Suprapubic skin (tissue), 4 donors: ENCODE measurements at regions not wholly inside any gene's neighbourhood (a gene's known extent, or its start where the extent isn't known, plus 50 kb on each side); places are given as distances from the start of the nearest gene placed in this dataset.

Source experiments
- DNase-seq, 2 donors: peaks; one replicate each; pipeline ENCODE4 v3.0.0-alpha.2; 2019; ENCODE audit warnings: low spot score in 2 of 2
- H3K27ac ChIP-seq: fragments of 200-600 bp; sonication (generic); one replicate; pipeline ENCODE4 v1.5.1; 2019
- H3K27me3 ChIP-seq: fragments of 200-600 bp; sonication (generic); one replicate; pipeline ENCODE4 v1.5.1; 2019
- H3K36me3 ChIP-seq: fragments of 200-600 bp; sonication (generic); one replicate; pipeline ENCODE4 v1.5.1; 2019
- H3K4me1 ChIP-seq: fragments of 200-600 bp; sonication (generic); one replicate; pipeline ENCODE4 v1.5.1; 2019
- H3K4me3 ChIP-seq: fragments of 200-600 bp; sonication (generic); one replicate; pipeline ENCODE4 v1.5.1; 2019; ENCODE audit warnings: mild to moderate bottlenecking
- H3K9me3 ChIP-seq: fragments of 200-600 bp; sonication (generic); one replicate; pipeline ENCODE4 v1.5.1; 2019
- CTCF ChIP-seq, 2 donors: fragments of 200-600 bp in 1 of 2; fragments of 450-650 bp in 1 of 2; sonication (generic) in 1 of 2; IDR thresholded peaks; one replicate each; pipeline ENCODE4 v1.5.1; 2016 to 2019; ENCODE audit warnings: antibody characterized with exemption in 2 of 2, mild to moderate bottlenecking in 1 of 2, moderate library complexity in 1 of 2
- EP300 ChIP-seq: sonication (generic); formaldehyde crosslinking; IDR thresholded peaks from one replicate; pipeline ENCODE4 v1.6.1; 2017; ENCODE audit warnings: antibody characterized with exemption
- POLR2A ChIP-seq, 2 donors: fragments of 450-650 bp; IDR thresholded peaks; one replicate each; pipeline ENCODE4 v1.6.1; 2017; ENCODE audit warnings: antibody characterized with exemption in 2 of 2, mild to moderate bottlenecking in 2 of 2, moderate library complexity in 2 of 2
- POLR2AphosphoS5 ChIP-seq, 3 donors: sonication (generic); formaldehyde crosslinking; IDR thresholded peaks; one replicate each; pipeline ENCODE4 v1.6.1; 2017; ENCODE audit warnings: antibody characterized with exemption in 3 of 3
- WGBS: methylation state at CpG from one replicate; pipeline ENCODE4 v1.1.5; 2018; 5-methylcytosine and 5-hydroxymethylcytosine counted together

GRCh38 chr11:32039149-32039548, 51.7 kb upstream of the RCN1 start:
- no peak for TF ChIP-seq POLR2A (IDR thresholded peaks at IDR 0.05)
- TF ChIP-seq POLR2AphosphoS5 (IDR thresholded peaks at IDR 0.05): no peak
- TF ChIP-seq CTCF (IDR thresholded peaks at IDR 0.05): no peak
- no peak for TF ChIP-seq EP300
- no peaks in the 10 kb centered on the region for H3K9me3 ChIP-seq
- peaks cover 7% of the 10 kb centered on the region for H3K27me3 ChIP-seq
- no peak overlapping the region for H3K27ac ChIP-seq
- H3K4me3 ChIP-seq: no peak overlapping the region
- no peak for DNase-seq
- WGBS: 94% methylated on average over 1 of the region's 1 CpG
- H3K36me3 ChIP-seq: no peaks in the 10 kb centered on the region
- no peaks in the 10 kb centered on the region for H3K4me1 ChIP-seq

- Histone ChIP-seq H3K27me3 (peaks cover 7% of the 10 kb centered on the region), H3K27ac (no peak overlapping the region), H3K36me3 (no peaks in the 10 kb centered on the region), H3K4me3 (no peak overlapping the region), H3K4me1 (no peaks in the 10 kb centered on the region), H3K9me3 (no peaks in the 10 kb centered on the region)
- WGBS: 86% methylated on average over 2 of the region's 2 CpGs
- DNase-seq: no peak
- no peak for TF ChIP-seq POLR2A (IDR thresholded peaks at IDR 0.05)
- no peak for TF ChIP-seq CTCF (IDR thresholded peaks at IDR 0.05)
- no peak for TF ChIP-seq POLR2AphosphoS5 (IDR thresholded peaks at IDR 0.05)
- no peak for TF ChIP-seq EP300
Measured at GRCh38 chr11:32034680-32035079, 56.2 kb upstream of the RCN1 start.

- no peak for DNase-seq
- 94% methylated on average over 1 of the region's 1 CpG for WGBS
- Histone ChIP-seq H3K4me1 (no peaks in the 10 kb centered on the region), H3K4me3 (no peak overlapping the region), H3K27me3 (peaks cover 7% of the 10 kb centered on the region), H3K9me3 (no peaks in the 10 kb centered on the region), H3K27ac (no peak overlapping the region), H3K36me3 (no peaks in the 10 kb centered on the region)
- no peak for TF ChIP-seq POLR2AphosphoS5 (IDR thresholded peaks at IDR 0.05)
- no peak for TF ChIP-seq EP300
- TF ChIP-seq POLR2A (IDR thresholded peaks at IDR 0.05): no peak
- TF ChIP-seq CTCF (IDR thresholded peaks at IDR 0.05): no peak
Measured at GRCh38 chr11:32034149-32034548, 56.7 kb upstream of the RCN1 start.

- WGBS: 82% methylated on average over 6 of the region's 6 CpGs
- Histone ChIP-seq H3K27ac (no peak overlapping the region), H3K9me3 (no peaks in the 10 kb centered on the region), H3K27me3 (peaks cover 7% of the 10 kb centered on the region), H3K36me3 (no peaks in the 10 kb centered on the region), H3K4me3 (no peak overlapping the region), H3K4me1 (no peaks in the 10 kb centered on the region)
- no peak for DNase-seq
- TF ChIP-seq EP300 (no peak), POLR2AphosphoS5 (IDR thresholded peaks at IDR 0.05) (no peak), CTCF (IDR thresholded peaks at IDR 0.05) (no peak), POLR2A (IDR thresholded peaks at IDR 0.05) (no peak)
Measured at GRCh38 chr11:32033491-32033890, 57.4 kb upstream of the RCN1 start.

- Histone ChIP-seq H3K4me3 (no peak overlapping the region), H3K36me3 (no peaks in the 10 kb centered on the region), H3K27ac (no peak overlapping the region), H3K9me3 (no peaks in the 10 kb centered on the region), H3K4me1 (no peaks in the 10 kb centered on the region), H3K27me3 (peaks cover 6% of the 10 kb centered on the region)
- no peak for TF ChIP-seq POLR2AphosphoS5 (IDR thresholded peaks at IDR 0.05)
- TF ChIP-seq CTCF (IDR thresholded peaks at IDR 0.05): no peak
- TF ChIP-seq EP300: no peak
- no peak for TF ChIP-seq POLR2A (IDR thresholded peaks at IDR 0.05)
- 83% methylated on average over 2 of the region's 2 CpGs for WGBS
- no peak for DNase-seq
Measured at GRCh38 chr11:32033067-32033466, 57.8 kb upstream of the RCN1 start.
